GM12864 (cell line): ENCODE measurements at regions not wholly inside any gene's neighbourhood (a gene's known extent, or its start where the extent isn't known, plus 50 kb on each side); places are given as distances from the start of the nearest gene placed in this dataset.
"Not testable (repeated sequence)": the region's sequence is repeated elsewhere in the genome, so short reads cannot be mapped to it uniquely, and the experiment has no call there.

Experiments
- DNase-seq: peaks from one replicate; pipeline ENCODE4 v3.0.0-alpha.2; 2011; ENCODE audit warnings: low read depth
- H3K4me3 ChIP-seq: 2 replicates; pipeline ENCODE4 v1.5.1; 2011; ENCODE audit warnings: mild to moderate bottlenecking, low read depth, low read length, control low read depth
- CTCF ChIP-seq: IDR thresholded peaks from 2 replicates; pipeline ENCODE4 v1.5.1; 2011; ENCODE audit warnings: low read depth, mild to moderate bottlenecking, moderate library complexity, low read length, control low read depth, inconsistent platforms; ENCODE audit errors: missing control alignments

- DNase-seq, result no peak
- no peak overlapping the region for H3K4me3 ChIP-seq
- no peak for TF ChIP-seq CTCF
These were observed 109.1 kb upstream of the SCAF8 start for GRCh38 chr6:154624038-154624599.

GRCh38 chr6:154624727-154625126 is 108.5 kb upstream of the SCAF8 start:
- not testable (repeated sequence) for DNase-seq, H3K4me3 ChIP-seq

GRCh38 chr6:154625721-154626120 is 107.5 kb upstream of the SCAF8 start:
- H3K4me3 ChIP-seq, result no peak overlapping the region
- no peak for TF ChIP-seq CTCF
- no peak for DNase-seq

- no peak for DNase-seq
- TF ChIP-seq CTCF, result no peak
- no peak overlapping the region for H3K4me3 ChIP-seq
These were observed 104.1 kb upstream of the SCAF8 start for GRCh38 chr6:154629127-154629526.

- no peak overlapping the region for H3K4me3 ChIP-seq
- no peak for TF ChIP-seq CTCF
- no peak for DNase-seq
These were observed 101.1 kb upstream of the SCAF8 start for GRCh38 chr6:154632119-154632518.

GRCh38 chr6:154637392-154637791 is 95.8 kb upstream of the SCAF8 start:
- no peak for TF ChIP-seq CTCF
- H3K4me3 ChIP-seq, result no peak overlapping the region
- DNase-seq, result no peak

- DNase-seq, result no peak
- no peak overlapping the region for H3K4me3 ChIP-seq
- TF ChIP-seq CTCF, result no peak
These were observed 94.8 kb upstream of the SCAF8 start for GRCh38 chr6:154638369-154638768.

- DNase-seq, H3K4me3 ChIP-seq: not testable (repeated sequence)
These were observed 94.0 kb upstream of the SCAF8 start for GRCh38 chr6:154639196-154639595.
